Middle frontal gyrus (tissue), 1 donor: ENCODE measurements at regions not wholly inside any gene's neighbourhood (a gene's known extent, or its start where the extent isn't known, plus 50 kb on each side); places are given as distances from the start of the nearest gene placed in this dataset.

Source experiments
- DNase-seq: peaks from one replicate; pipeline ENCODE4 v3.0.0-alpha.2; 2015; ENCODE audit warnings: low spot score; ENCODE audit errors: extremely low spot score

DNA sequence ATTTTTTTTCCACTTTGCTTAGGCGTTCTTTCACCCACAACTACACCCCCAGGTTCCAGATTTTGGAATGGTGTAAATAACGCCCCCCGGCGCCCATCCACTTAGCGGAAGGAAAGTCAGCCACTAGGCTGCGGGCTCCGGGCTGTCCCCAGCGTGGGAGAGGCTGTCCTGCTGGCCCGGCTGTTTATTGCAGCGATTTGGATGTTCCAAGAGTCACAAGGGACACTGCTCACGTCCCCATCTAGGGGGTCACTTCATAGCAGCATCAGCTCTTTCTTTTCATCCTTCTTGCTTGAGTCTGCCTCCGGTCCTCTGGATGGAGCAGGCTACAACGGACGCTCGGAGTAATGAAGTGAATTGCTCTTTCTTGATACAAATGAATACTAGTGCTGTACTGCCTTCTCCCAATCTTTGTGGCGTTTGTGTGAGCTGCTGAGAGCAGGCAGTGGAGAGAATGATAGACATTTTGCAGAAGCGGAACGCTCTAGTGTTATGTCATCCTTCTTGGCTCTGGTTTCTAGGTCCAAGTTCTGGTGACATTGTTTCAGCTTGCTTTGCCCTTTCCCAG lies 50.7 kb upstream of the PAIP2B start:
- peak; percentile 58 for DNase-seq

GRCh38 chr2:71277147-71277475 lies 50.2 kb upstream of the PAIP2B start:
- DNase-seq, result no peak

DNA sequence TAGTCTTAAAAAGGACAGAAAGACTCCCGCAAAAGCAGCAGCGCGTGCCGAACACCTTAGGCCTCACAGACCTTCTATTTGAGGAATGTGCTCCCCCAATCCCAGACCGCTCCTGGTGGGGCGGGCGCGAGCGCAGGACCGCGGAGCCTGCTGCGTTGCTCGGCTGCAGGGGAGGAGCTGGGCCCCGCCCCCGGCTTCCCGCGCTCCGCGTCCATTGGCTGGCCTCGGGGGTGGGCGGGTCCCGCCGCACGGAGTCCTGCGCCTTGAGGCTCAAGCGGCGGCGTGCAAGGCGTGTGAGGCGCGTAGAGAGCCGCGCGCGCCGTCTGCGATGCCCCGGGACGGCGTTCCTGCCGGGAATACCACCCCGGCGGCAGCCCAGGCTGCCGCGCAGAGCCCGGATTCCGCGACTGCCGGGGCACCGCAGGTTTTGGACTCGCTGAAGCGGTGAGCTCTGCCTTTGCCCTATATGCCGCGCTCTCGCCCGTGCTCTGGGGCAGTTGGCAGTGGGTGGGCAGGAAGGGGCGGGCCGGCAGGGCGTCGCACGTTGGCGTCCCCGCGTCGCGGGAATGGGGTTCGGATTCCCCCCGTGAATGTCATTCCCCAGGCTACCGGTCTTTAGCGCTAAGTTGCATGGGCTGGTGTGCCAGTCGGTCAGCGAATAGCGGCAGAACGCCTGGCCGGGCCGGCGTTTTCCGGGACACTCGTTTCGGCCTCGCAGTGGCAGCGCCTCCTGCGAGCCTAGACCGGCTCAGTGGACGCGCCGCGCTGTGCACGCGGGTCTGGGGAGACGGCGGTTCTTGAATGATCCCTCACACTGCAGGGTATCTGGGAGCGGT lies 49.6 kb upstream of the PAIP2B start:
- peak; percentile 79 for DNase-seq
